SK-N-MC (cell line): ENCODE measurements at regions not wholly inside any gene's neighbourhood (a gene's known extent, or its start where the extent isn't known, plus 50 kb on each side); places are given as distances from the start of the nearest gene placed in this dataset.

ENCODE experiments used
- EZH2 ChIP-seq: fragments of 200-600 bp; sonication (generic); IDR thresholded peaks from one replicate; pipeline ENCODE4 v1.6.1; 2017; ENCODE audit warnings: antibody characterized with exemption
- POLR2AphosphoS5 ChIP-seq: IDR thresholded peaks from 2 replicates; pipeline ENCODE4 v1.6.1; 2012; ENCODE audit warnings: mild to moderate bottlenecking, low read depth, low read length, borderline replicate concordance

GRCh38 chr19:30217461-30217860, 154.7 kb upstream of the ZNF536 start:
- TF ChIP-seq POLR2AphosphoS5 = no peak
- TF ChIP-seq EZH2 = no peak
